ENCODE measurements at regions not wholly inside any gene's neighbourhood (a gene's known extent, or its start where the extent isn't known, plus 50 kb on each side); places are given as distances from the start of the nearest gene placed in this dataset.

GRCh38 chrX:13257223-13258051 is 62.4 kb downstream of the ATXN3L start:
- Histone ChIP-seq H3K36me3 (ENCODE audit: insufficient read depth in 1 of 2, low read depth in 1 of 2) (no peaks in the 10 kb centered on the region), H3K4me3 (no peak overlapping the region), H3K9me3 (no peaks in the 10 kb centered on the region), H3K4me1 (no peaks in the 10 kb centered on the region), H3K27ac (no peak overlapping the region), H3K27me3 (ENCODE audit: insufficient read depth in 3 of 3, low read length in 2 of 3) (peaks cover 0 to 8% (median 0%) of the 10 kb centered on the region in 3 donors)
- WGBS, 3 donors = 74 to 78% (median 74%) methylated on average over 6 of the region's 6 CpGs
- no peak for TF ChIP-seq CTCF (IDR thresholded peaks at IDR 0.05)
- ATAC-seq = no peak
- DNase-seq = no peak
- intact Hi-C loops (cut with DNase I) = no loop called here

GRCh38 chrX:13256603-13257002 is 63.2 kb downstream of the ATXN3L start:
- intact Hi-C loops (cut with DNase I) = no loop called here
- Histone ChIP-seq H3K27me3 (ENCODE audit: insufficient read depth in 3 of 3, low read length in 2 of 3) (peaks cover 0 to 8% (median 0%) of the 10 kb centered on the region in 3 donors), H3K4me3 (no peak overlapping the region), H3K36me3 (ENCODE audit: insufficient read depth in 1 of 2, low read depth in 1 of 2) (no peaks in the 10 kb centered on the region), H3K9me3 (no peaks in the 10 kb centered on the region), H3K27ac (no peak overlapping the region), H3K4me1 (no peaks in the 10 kb centered on the region)
- no peak for TF ChIP-seq CTCF (IDR thresholded peaks at IDR 0.05)
- no peak for ATAC-seq
- no peak for DNase-seq

- no peak for DNase-seq
- Histone ChIP-seq H3K27ac (no peak overlapping the region), H3K36me3 (ENCODE audit: insufficient read depth in 1 of 2, low read depth in 1 of 2) (no peaks in the 10 kb centered on the region), H3K4me3 (no peak overlapping the region), H3K27me3 (ENCODE audit: insufficient read depth in 3 of 3, low read length in 2 of 3) (peaks cover 0 to 13% (median 0%) of the 10 kb centered on the region in 3 donors), H3K9me3 (no peaks in the 10 kb centered on the region), H3K4me1 (no peaks in the 10 kb centered on the region)
- WGBS, 3 donors = 89 to 96% (median 93%) methylated on average over 3 of the region's 3 CpGs
- no peak for TF ChIP-seq CTCF (IDR thresholded peaks at IDR 0.05)
- intact Hi-C loops (cut with DNase I) = no loop called here
- no peak for ATAC-seq
Observed at GRCh38 chrX:13254870-13255269, 65.0 kb downstream of the ATXN3L start.

GRCh38 chrX:13254076-13254785 is 65.6 kb downstream of the ATXN3L start:
- H3K27me3 ChIP-seq (ENCODE audit: insufficient read depth in 3 of 3, low read length in 2 of 3) = peaks cover 0 to 13% (median 0%) of the 10 kb centered on the region in 3 donors
- intact Hi-C loops (cut with DNase I) = no loop called here
- no peaks in the 10 kb centered on the region for H3K9me3 ChIP-seq
- ATAC-seq = no peak
- no peak for DNase-seq
- no peaks in the 10 kb centered on the region for H3K36me3 ChIP-seq (ENCODE audit: insufficient read depth in 1 of 2, low read depth in 1 of 2)
- no peak overlapping the region for H3K27ac ChIP-seq
- H3K4me3 ChIP-seq = no peak overlapping the region
- no peak for TF ChIP-seq CTCF (IDR thresholded peaks at IDR 0.05)
- no peaks in the 10 kb centered on the region for H3K4me1 ChIP-seq
- WGBS, 3 donors = 73 to 90% (median 73%) methylated on average over 5 of the region's 5 CpGs

Data from psoas muscle (tissue), 7 donors.